GM23248 (cell line): ENCODE measurements at regions not wholly inside any gene's neighbourhood (a gene's known extent, or its start where the extent isn't known, plus 50 kb on each side); places are given as distances from the start of the nearest gene placed in this dataset.
"Not testable (repeated sequence)": the region's sequence is repeated elsewhere in the genome, so short reads cannot be mapped to it uniquely, and the experiment has no call there.

Experiments
- DNase-seq: peaks from one replicate; pipeline ENCODE4 v3.0.0-alpha.2; 2015
- H2AFZ ChIP-seq: fragments of 200-600 bp; sonication (generic); 2 replicates; pipeline ENCODE4 v1.6.1; 2016; ENCODE audit warnings: antibody characterized with exemption
- H3F3A ChIP-seq: fragments of 200-600 bp; sonication (generic); 2 replicates; pipeline ENCODE4 v1.6.1; 2016; ENCODE audit warnings: mild to moderate bottlenecking, antibody characterized with exemption, mixed run types; ENCODE audit not compliant: insufficient read depth
- H3K27ac ChIP-seq: fragments of 200-600 bp; sonication (generic); 2 replicates; pipeline ENCODE4 v1.5.1; 2016; ENCODE audit warnings: mild to moderate bottlenecking
- H3K27me3 ChIP-seq: fragments of 200-600 bp; sonication (generic); replicated peaks from 2 replicates; pipeline ENCODE4 v1.6.1; 2016; ENCODE audit warnings: mild to moderate bottlenecking; ENCODE audit not compliant: insufficient read depth
- H3K36me3 ChIP-seq: fragments of 200-600 bp; sonication (generic); 2 replicates; pipeline ENCODE4 v1.6.1; 2016; ENCODE audit warnings: low read depth, mild to moderate bottlenecking
- H3K4me1 ChIP-seq: fragments of 200-600 bp; sonication (generic); 2 replicates; pipeline ENCODE4 v1.6.1; 2016; ENCODE audit warnings: mild to moderate bottlenecking; ENCODE audit not compliant: insufficient read depth
- H3K4me2 ChIP-seq: fragments of 200-600 bp; sonication (generic); one replicate; pipeline ENCODE4 v1.6.1; 2016; ENCODE audit warnings: mild to moderate bottlenecking; ENCODE audit not compliant: unreplicated experiment
- H3K4me3 ChIP-seq: fragments of 200-600 bp; sonication (generic); 2 replicates; pipeline ENCODE4 v1.5.1; 2016; ENCODE audit warnings: mild to moderate bottlenecking
- H3K79me2 ChIP-seq: fragments of 200-600 bp; sonication (generic); 2 replicates; pipeline ENCODE4 v1.6.1; 2016; ENCODE audit warnings: mild to moderate bottlenecking; ENCODE audit not compliant: insufficient read depth
- H3K9ac ChIP-seq: fragments of 200-600 bp; sonication (generic); 2 replicates; pipeline ENCODE4 v1.6.1; 2016; ENCODE audit warnings: mild to moderate bottlenecking
- H3K9me2 ChIP-seq: fragments of 200-600 bp; sonication (generic); 2 replicates; pipeline ENCODE4 v1.6.1; 2016; ENCODE audit warnings: mixed run types, mild to moderate bottlenecking, moderate library complexity; ENCODE audit not compliant: insufficient read depth
- H3K9me3 ChIP-seq: fragments of 200-600 bp; sonication (generic); one replicate; pipeline ENCODE4 v1.6.1; 2017; ENCODE audit warnings: low read depth
- H4K20me1 ChIP-seq: fragments of 200-600 bp; sonication (generic); 2 replicates; pipeline ENCODE4 v1.6.0; 2016; ENCODE audit not compliant: insufficient read depth
- EZH2 ChIP-seq: fragments of 200-600 bp; sonication (generic); IDR thresholded peaks from 2 replicates; pipeline ENCODE4 v1.6.1; 2018; ENCODE audit warnings: antibody characterized with exemption, mild to moderate bottlenecking; ENCODE audit not compliant: insufficient read depth, poor library complexity, severe bottlenecking
- EZH2phosphoT487 ChIP-seq: fragments of 200-600 bp; sonication (generic); IDR thresholded peaks from 2 replicates; pipeline ENCODE4 v1.6.1; 2018; ENCODE audit warnings: antibody characterized with exemption, moderate library complexity, mild to moderate bottlenecking, low read depth; ENCODE audit not compliant: insufficient read depth
- WGBS, 2 experiments: methylation state at CpG; one replicate each; pipeline ENCODE4 v1.1.6; 2015 to 2017; ENCODE audit warnings: low lambda C conversion rate in 2 of 2, low coverage in 1 of 2; ENCODE audit errors: missing lambda C conversion rate in 2 of 2; 5-methylcytosine and 5-hydroxymethylcytosine counted together
- in situ Hi-C: fragments of 300-500 bp; cut with MboI; formaldehyde crosslinking; loops from 2 replicates; pipeline ENCODE4 v1.15.0; 2020

DNA sequence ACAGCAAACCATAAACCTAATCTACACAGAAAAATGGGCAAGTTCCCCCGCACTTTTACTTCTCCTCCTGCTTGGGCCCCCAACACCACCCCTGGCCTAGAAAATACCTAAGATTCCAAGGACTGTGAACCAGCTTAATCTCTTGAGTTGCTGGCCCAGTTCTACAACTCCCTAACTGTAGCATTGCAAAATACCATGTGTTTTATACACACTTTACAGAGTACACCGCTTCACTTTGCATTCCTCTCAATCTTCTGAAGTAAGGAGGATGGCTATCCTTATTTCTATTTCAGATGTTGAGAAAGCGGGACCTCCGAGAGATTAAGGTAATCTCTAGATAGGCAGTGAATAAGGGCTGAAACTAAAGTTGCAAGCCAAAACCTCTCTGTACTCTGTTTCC is 408.3 kb upstream of the NR5A2 start:
- Histone ChIP-seq H3K4me2 (no peak overlapping the region), H2AFZ (no peak overlapping the region), H3K4me3 (no peak overlapping the region), H3K27me3 (peaks cover 89% of the 10 kb centered on the region), H4K20me1 (no peaks in the 10 kb centered on the region), H3K9ac (no peak overlapping the region), H3K9me3 (no peaks in the 10 kb centered on the region), H3K36me3 (no peaks in the 10 kb centered on the region), H3K27ac (no peak overlapping the region), H3K9me2 (no peaks in the 10 kb centered on the region), H3F3A (no peaks in the 10 kb centered on the region), H3K4me1 (no peaks in the 10 kb centered on the region), H3K79me2 (no peaks in the 10 kb centered on the region)
- WGBS, 2 experiments = 36 to 39% methylated on average over 4 of the region's 4 CpGs
- TF ChIP-seq EZH2phosphoT487 (no peak), EZH2 (no peak)
- DNase-seq = no peak
- in situ Hi-C loops = no loop called here

- H4K20me1 ChIP-seq, H3K4me3 ChIP-seq, H3K79me2 ChIP-seq, H3F3A ChIP-seq, H3K9ac ChIP-seq, H2AFZ ChIP-seq, H3K36me3 ChIP-seq, H3K4me2 ChIP-seq, H3K9me2 ChIP-seq, in situ Hi-C loops, H3K9me3 ChIP-seq, H3K4me1 ChIP-seq, DNase-seq, H3K27ac ChIP-seq: not testable (repeated sequence)
- 25 to 35% methylated on average over 3 of the region's 3 CpGs for WGBS, 2 experiments
- peaks cover 62% of the 10 kb centered on the region for H3K27me3 ChIP-seq
Observed at GRCh38 chr1:199626228-199626627, 401.3 kb upstream of the NR5A2 start.

DNA sequence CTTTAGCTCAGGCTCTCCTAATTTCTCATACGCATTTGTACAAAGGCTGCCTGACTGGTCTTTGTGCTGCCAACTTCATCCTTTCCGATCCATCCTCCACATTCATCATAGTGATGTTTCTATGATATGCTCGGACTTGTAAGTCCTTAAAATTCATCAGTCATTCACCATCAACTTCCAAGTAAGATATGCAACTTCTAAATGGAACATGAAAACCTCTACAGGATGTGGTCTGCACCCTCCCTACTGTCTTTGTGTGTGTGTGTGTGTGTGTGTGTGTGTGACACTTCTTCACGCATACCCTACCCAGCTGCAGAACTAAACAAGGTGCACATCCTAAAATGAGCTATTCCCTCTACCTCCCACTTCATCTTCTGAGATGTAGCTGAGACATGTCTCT is 397.9 kb upstream of the NR5A2 start:
- no peak for DNase-seq
- Histone ChIP-seq H4K20me1 (no peaks in the 10 kb centered on the region), H3K9me3 (no peaks in the 10 kb centered on the region), H2AFZ (no peak overlapping the region), H3K4me1 (no peaks in the 10 kb centered on the region), H3K27ac (no peak overlapping the region), H3K4me2 (no peak overlapping the region), H3F3A (no peaks in the 10 kb centered on the region), H3K27me3 (peaks cover 62% of the 10 kb centered on the region), H3K4me3 (no peak overlapping the region), H3K36me3 (no peaks in the 10 kb centered on the region), H3K9ac (no peak overlapping the region), H3K9me2 (no peaks in the 10 kb centered on the region), H3K79me2 (no peaks in the 10 kb centered on the region)
- no peak for TF ChIP-seq EZH2phosphoT487
- TF ChIP-seq EZH2 = no peak
- in situ Hi-C loops = no loop called here
- WGBS, 2 experiments = 2 to 4% methylated on average over 4 of the region's 4 CpGs

GRCh38 chr1:199639453-199639852 is 388.1 kb upstream of the NR5A2 start:
- DNase-seq = no peak
- H4K20me1 ChIP-seq = no peaks in the 10 kb centered on the region
- no peak overlapping the region for H3K27ac ChIP-seq
- H3K4me1 ChIP-seq = no peaks in the 10 kb centered on the region
- H3K79me2 ChIP-seq = no peaks in the 10 kb centered on the region
- H3F3A ChIP-seq = no peaks in the 10 kb centered on the region
- TF ChIP-seq EZH2 (no peak), EZH2phosphoT487 (no peak)
- no peak overlapping the region for H3K4me2 ChIP-seq
- peaks cover 8% of the 10 kb centered on the region; the same call in 1 of the 2 replicates for H3K27me3 ChIP-seq
- 6 to 27% methylated on average over 1 of the region's 1 CpG for WGBS, 2 experiments
- H3K9me2 ChIP-seq = no peaks in the 10 kb centered on the region
- H3K9ac ChIP-seq = no peak overlapping the region
- no peaks in the 10 kb centered on the region for H3K9me3 ChIP-seq
- H3K36me3 ChIP-seq = no peaks in the 10 kb centered on the region
- in situ Hi-C loops = no loop called here
- H3K4me3 ChIP-seq = no peak overlapping the region
- H2AFZ ChIP-seq = no peak overlapping the region

GRCh38 chr1:199641531-199641930 is 386.0 kb upstream of the NR5A2 start:
- in situ Hi-C loops = no loop called here
- TF ChIP-seq EZH2phosphoT487 (no peak), EZH2 (no peak)
- H4K20me1 ChIP-seq = no peaks in the 10 kb centered on the region

More at GRCh38 chr1:199641531-199641930, 386.0 kb upstream of the NR5A2 start:
- Histone ChIP-seq H3K9me3 (no peaks in the 10 kb centered on the region), H3F3A (no peaks in the 10 kb centered on the region), H3K4me1 (no peaks in the 10 kb centered on the region), H3K9ac (no peak overlapping the region), H3K79me2 (no peaks in the 10 kb centered on the region), H2AFZ (no peak overlapping the region), H3K27me3 (peaks cover 11% of the 10 kb centered on the region; the same call in 1 of the 2 replicates), H3K36me3 (no peaks in the 10 kb centered on the region), H3K27ac (no peak overlapping the region), H3K4me2 (no peak overlapping the region), H3K4me3 (no peak overlapping the region), H3K9me2 (no peaks in the 10 kb centered on the region)
- DNase-seq = no peak
- 15 to 33% methylated on average over 3 of the region's 3 CpGs for WGBS, 2 experiments
